ENCODE measurements at regions not wholly inside any gene's neighbourhood (a gene's known extent, or its start where the extent isn't known, plus 50 kb on each side); places are given as distances from the start of the nearest gene placed in this dataset.

DNA sequence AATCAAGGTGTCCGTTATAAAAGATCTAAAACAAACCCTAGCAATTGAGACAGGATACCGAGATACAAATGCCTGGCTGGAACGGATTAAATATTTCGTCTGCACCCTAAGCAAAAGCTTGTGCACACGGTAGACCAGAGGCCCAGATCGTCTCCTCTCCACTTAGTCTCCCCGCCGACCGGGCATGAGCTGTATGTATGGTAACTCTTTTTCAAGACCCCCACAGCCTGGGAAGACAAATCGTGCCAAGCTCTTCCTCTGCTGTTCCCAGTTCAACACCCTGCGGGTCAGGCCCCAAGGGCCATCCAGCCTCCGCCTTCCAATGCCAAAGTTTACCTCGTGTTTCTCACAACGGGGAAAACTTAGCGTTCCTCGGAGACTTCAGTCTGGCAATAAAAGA is 285.7 kb upstream of the GALNT17 start:
- in situ Hi-C loops (cut with MboI; ENCODE audit: low sequenced_read_pairs): no loop called here

DNA sequence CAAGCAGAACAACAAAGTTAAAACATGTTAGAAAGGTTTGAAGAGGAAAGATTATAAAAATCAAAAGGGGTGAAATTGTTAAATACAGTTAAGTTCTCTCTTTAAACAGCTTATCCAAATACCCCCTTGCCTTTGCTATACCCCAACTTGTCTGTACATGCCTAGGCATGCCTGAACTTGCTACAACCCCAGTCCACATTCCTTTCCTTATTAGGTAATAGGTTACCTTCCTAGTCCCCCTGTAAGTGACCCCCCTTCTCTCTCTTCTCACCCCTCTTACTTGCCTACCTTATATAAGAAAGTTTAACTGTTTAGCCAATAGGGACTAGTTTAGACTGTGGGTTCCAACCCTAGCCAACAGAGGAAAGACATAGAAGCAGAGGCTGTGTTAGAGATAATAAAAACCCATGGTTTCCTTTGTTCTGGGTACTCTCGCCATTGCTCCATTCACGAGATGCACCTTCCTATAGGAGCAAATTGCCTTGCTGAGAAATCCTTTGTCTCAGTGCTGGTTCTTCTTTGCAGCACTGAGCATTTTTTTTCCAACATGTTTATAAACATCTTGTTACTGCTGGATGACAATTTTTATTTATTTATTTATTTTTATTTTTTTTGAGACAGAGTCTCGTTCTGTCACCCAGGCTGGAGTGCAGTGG is 282.2 kb upstream of the GALNT17 start:
- in situ Hi-C loops (cut with MboI; ENCODE audit: low sequenced_read_pairs): loop anchor here (10.0 kb wide), 1 partner anchor 885 kb away; no protein-coding TSS in a partner anchor

DNA sequence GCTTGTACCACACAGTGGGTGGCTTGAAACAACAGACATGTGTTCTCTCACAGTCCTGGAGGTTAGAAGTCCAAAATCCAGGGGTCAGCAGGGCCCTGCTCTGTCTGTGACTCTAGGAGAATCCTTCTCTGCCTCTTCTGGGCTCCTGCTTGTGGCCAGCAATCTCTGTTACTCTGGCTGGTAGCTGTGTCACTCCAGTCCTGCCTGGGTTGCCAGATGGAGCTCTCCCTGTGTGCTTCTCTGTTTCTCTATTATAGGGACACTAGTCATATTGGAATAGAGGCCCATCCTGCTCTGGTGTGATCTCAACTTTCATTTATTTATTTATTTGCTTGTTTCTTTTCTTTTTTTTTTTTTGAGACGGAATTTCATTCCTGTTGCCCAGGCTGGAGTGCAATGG is 276.6 kb upstream of the GALNT17 start:
- in situ Hi-C loops (cut with MboI; ENCODE audit: low sequenced_read_pairs): loop anchor here (10.0 kb wide), 1 partner anchor 879 kb away; no protein-coding TSS in a partner anchor

DNA sequence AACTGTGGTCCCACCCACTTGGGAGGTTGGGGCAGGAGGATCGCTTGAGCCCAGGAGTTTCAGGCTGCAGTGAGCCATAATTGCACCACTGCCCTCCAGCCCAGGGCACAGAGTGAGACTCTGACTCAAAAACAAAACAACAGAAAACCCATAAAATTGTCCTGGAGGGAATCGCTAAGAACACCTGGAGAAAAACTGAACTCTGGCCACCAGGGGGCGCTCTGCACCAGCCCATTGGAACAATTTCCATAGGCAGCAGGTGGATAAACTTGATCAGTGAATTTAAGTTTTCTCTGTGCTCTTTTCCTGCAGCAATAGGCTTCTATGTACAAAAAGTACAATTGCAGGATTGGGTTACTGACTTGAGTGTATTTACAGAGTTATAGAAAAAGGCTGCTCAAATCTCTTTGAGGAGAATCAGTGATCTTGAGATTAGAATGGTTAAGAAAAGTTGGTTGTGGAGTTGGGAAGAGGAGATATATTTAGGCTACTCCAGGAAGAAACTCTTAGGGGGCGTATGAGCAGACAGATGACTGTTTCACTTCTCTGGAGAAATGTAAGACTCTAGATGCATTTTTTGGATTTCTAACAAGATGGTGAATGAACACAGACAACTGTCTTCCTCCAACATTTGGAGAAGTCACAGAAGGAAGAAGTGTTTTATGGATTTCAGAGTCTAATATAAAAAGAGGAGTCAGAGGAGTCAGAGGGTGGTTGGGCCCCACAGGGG is 274.9 kb upstream of the GALNT17 start:
- in situ Hi-C loops (cut with MboI; ENCODE audit: low sequenced_read_pairs): loop anchor here (10.0 kb wide), 1 partner anchor 878 kb away; no protein-coding TSS in a partner anchor

DNA sequence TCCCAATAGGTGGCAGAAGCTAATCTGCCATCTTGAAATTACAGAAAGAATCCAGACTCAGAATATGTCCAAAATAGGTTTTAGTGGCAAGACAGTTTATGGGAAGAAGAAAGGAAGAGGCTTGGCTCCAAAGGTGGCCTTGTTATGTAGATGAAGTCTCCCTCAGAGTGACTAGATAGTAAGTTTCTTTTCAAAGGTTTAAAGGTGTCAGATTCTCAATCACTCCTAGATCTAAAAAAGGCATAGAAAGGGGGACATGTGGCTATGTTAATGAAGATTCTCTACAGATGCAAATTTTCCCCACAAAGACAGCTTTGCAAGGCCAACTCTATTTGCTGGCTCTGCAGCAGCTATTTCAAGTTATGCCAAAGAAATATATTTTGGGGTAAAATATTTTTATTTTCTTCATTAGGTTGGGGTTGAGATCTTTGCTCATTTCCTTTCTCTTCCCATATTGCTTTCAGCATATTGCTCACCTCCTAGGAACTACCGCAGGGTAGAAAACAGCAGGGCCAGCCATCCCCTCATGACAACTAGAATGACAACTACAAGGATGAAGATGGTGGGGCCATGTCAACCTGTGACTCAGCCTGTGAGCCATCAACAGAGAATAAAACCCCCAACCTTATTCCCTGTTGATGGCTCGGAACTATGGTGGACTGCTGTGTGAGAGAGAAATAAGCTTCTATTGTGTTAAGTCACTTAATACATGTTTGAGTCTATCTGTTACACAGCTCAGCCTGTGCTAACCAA is 274.0 kb upstream of the GALNT17 start:
- in situ Hi-C loops (cut with MboI; ENCODE audit: low sequenced_read_pairs): loop anchor here (10.0 kb wide), 1 partner anchor 877 kb away; no protein-coding TSS in a partner anchor

DNA sequence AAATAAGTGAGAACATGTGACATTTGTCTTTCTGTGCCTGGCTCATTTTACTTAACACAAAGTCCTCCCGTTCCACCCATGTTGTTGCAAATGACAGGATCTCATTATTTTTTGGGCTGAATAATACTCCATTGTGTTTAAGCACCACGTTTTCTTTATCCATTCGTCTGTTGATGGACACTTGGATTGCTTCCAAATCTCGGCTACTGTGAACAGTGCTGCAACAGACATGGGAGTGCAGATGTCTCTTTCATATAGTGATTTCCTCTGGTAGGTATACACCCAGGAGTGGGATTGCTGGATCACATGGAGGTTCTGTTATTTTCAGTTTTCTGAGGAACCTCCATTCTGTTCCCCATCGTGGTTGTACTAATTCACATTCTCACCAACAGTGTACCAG is 264.4 kb upstream of the GALNT17 start:
- in situ Hi-C loops (cut with MboI; ENCODE audit: low sequenced_read_pairs): no loop called here

DNA sequence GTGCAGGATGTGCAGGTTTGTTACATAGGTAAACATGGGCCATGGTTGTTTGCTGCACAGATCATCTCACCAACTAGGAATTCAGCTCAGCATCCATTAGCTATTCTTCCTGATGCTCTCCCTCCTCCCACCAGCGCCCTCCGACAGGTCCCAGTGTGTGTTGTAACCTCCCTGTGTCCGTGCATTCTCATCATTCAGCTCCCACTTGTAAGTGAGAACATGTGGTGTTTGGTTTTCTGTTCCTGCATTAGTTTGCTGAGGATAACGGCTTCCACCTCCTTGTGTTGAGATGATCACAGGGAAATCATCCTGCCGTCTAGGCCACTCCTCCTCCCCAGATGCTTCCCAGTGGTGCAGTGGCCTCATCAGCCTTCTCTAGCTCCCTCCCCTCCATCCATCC is 261.6 kb upstream of the GALNT17 start:
- in situ Hi-C loops (cut with MboI; ENCODE audit: low sequenced_read_pairs): no loop called here

DNA sequence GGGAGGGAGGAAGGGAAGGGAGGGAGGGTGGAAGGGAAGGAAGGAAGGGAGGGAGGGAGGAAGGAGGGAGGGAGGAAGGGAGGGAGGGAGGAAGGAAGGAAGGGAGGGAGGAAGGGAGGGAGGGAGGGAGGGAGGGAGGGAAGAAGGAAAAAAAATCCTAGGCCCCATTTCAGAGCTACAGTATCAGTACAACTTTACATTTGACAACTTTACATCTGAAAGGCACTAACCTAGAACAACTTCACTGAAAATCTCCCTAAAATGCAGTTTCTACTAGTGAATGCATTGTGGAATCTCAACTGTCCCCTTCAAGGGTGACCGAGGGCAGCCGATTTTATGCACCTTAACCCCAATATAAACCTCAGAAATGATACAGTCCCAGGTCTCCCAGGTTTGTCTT is 259.8 kb upstream of the GALNT17 start:
- in situ Hi-C loops (cut with MboI; ENCODE audit: low sequenced_read_pairs): no loop called here

DNA sequence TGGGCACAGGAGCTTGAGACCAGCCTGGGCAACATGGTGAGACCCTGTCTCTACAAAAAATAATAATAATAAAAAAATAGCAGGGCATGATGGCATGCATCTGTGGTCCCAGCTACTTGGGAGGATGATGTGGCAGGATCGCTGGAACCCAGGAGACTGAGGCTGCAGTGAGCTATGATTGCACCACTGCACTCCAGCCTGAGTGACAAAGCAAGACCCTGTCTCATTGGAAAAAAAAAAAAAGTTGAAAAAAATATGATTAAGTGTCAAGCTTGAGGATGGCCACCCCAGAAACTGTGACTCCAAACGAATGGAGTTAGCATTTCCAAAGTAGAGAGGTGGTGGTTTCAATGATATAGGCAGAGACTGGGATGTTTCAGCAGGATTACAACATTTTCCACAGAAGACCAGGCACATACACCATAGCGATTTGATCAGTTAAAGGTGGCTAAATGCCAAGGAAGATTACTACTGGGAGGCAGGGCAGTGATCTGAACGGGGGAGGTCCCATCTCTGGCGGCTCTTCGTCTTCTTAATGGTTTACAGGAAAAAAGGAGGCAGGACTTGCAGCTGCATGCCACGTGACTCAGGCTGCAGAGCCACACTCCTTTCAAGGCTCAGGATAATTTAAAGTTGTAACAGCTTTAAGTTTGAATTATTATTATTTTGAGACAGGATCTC is 250.6 kb upstream of the GALNT17 start:
- in situ Hi-C loops (cut with MboI; ENCODE audit: low sequenced_read_pairs): no loop called here

DNA sequence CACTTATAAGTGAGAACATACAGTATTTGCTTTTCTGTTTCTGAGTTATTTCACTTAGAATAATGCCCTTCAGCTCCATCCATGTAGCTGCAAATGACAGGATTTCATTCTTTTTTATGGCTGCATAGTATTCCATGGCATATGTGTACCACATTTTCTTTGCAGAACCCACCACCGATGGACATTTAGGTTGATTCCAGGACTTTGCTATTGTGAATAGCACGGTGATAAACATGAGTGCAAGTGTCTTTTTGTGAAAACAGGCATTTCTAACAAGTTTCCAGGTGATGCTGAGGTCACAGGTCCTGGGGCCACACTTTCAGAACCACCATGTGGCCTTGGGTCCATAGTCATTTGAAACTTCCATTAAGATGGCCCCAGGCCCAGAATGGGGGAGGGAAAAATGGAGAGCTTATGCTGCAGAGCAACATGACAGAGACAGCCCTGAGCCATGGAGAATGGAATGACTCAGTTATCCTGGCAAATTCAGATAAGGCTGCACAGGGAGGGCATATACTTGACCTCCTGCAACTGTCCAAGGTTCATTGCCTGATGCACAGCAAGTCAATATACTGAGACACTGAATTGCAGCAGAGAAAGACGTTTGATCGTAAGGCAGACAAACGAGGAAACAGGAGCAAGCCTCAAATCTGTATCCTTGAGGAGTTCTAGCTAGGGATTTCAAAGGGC is 248.0 kb upstream of the GALNT17 start:
- in situ Hi-C loops (cut with MboI; ENCODE audit: low sequenced_read_pairs): no loop called here

DNA sequence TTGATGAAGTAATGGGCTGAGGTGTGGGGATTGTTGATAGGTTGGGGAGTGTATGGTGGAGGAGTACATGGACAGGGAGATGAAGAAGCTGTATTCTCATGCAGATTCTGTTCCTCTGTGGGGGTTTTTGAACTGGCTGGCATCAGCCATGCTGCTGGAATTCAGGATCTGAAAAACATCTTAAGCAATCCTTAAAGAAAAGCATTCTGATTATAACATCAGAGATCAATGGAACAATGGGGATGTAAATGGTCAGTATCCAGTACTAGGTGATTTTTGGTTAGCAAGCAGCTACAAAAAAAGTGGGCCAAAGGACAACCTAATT is 247.5 kb upstream of the GALNT17 start:
- in situ Hi-C loops (cut with MboI; ENCODE audit: low sequenced_read_pairs): no loop called here

DNA sequence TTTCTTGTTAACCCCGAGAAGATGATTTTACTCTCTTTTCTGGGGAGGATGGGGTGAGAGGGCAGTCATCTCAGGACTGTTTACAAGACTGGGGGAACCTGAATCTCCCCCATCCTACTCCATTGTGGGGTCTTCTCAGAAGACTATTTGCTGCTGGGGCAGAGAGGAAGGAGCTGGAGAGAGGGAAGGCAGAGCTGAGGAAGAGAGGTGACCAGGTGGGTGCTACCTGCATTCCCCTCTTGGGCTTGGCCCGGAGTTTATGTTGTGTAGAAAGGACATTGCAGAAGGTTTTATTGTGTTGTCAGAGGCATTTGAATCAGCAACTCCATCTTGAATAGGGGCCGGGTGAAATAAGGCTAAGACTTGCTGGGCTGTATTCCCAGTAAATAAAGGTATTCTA is 247.1 kb upstream of the GALNT17 start:
- in situ Hi-C loops (cut with MboI; ENCODE audit: low sequenced_read_pairs): no loop called here

DNA sequence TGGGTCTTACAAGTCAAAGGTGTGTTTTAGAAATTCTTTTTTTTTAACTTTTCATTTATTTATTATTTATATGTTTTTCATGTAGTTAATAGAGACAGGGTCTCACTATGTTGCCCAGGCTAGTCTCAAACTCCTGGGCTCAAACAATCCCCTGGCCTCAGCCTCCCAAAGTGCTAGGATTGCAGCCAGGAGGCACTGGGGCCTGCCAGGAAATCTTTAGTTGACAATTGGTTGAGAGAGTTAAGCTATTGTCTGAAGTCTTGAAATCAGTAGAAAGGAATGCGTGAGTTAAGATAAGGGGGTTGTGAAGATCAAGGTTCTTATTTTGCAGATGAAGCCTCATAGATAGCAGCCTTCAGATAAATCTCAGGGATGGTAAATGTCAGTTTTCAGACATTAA is 245.4 kb upstream of the GALNT17 start:
- in situ Hi-C loops (cut with MboI; ENCODE audit: low sequenced_read_pairs): no loop called here

DNA sequence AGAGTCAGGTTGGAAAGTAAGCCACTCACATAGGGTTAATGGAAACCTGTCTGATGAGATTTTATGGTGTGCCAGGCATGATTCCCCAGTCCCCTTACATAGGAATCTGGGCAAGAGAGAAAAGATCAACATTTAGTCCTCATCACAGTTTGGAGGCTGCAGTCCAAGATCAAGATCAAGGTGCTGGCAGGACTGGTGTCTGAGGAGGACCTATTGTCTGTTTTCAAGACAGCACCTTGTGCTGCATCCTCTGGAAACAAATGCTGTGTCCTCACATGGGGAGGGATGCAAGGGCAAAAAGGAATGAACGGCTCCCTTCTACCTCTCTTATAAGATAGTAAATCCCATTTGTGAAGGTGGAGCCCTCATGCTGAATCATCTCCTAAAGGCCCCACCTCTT is 244.8 kb upstream of the GALNT17 start:
- in situ Hi-C loops (cut with MboI; ENCODE audit: low sequenced_read_pairs): no loop called here

DNA sequence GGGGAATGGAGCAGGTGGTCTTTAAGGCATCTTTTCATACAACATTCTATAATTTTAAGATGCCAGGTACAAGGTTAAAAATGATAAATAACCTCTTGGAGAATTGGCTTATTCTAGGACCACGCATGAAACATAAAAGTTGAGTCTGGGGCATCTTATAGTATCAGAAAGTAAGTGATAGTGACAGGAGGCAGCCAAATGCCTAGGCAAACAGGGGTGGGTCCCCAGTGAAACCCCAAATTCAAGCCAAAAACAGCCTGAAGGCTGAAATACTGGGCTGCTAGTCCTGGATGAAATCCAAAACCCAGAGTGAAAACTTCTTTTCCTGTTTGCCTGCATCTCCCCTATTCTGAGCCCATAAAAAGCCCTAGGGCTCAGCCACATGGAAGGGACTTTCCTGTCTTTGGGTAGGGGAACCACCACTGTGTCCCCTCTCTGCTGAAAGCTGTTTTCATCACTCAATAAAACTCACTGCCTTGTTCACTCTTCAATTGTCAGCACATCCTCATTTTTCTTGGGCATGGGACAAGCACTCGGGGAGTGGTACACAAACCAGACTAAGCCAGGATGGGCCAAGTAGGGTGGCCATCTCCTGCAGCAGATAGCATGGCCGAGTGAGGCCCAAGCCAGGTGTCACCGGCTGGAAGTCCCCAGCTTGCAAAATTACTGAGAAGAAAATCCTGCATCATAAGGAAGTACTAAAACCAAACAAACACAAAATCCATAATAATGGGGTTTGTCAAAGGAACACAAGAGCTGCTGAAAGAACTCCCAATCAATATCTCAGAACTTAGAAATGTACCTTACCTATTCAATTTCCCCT is 241.6 kb upstream of the GALNT17 start:
- in situ Hi-C loops (cut with MboI; ENCODE audit: low sequenced_read_pairs): no loop called here

DNA sequence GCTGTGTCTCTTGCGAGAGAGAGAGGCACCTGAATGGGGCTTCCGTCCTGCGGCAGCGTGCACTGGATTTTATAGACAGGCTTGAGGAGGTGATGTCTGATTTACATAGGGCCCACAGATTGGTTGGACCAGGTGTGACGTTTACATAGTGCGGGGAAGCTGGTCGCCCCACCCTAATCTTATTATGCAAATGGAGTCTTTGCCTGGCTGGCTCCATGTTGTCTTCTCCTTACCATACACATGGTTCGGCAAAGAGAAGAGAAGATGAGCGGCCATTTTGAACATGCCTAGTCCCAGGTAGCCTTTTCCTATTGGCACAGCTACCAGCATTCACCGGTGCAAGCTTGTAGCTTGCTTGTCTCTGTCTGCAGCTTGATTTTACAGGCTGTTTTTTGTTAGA is 238.5 kb upstream of the GALNT17 start:
- in situ Hi-C loops (cut with MboI; ENCODE audit: low sequenced_read_pairs): no loop called here

DNA sequence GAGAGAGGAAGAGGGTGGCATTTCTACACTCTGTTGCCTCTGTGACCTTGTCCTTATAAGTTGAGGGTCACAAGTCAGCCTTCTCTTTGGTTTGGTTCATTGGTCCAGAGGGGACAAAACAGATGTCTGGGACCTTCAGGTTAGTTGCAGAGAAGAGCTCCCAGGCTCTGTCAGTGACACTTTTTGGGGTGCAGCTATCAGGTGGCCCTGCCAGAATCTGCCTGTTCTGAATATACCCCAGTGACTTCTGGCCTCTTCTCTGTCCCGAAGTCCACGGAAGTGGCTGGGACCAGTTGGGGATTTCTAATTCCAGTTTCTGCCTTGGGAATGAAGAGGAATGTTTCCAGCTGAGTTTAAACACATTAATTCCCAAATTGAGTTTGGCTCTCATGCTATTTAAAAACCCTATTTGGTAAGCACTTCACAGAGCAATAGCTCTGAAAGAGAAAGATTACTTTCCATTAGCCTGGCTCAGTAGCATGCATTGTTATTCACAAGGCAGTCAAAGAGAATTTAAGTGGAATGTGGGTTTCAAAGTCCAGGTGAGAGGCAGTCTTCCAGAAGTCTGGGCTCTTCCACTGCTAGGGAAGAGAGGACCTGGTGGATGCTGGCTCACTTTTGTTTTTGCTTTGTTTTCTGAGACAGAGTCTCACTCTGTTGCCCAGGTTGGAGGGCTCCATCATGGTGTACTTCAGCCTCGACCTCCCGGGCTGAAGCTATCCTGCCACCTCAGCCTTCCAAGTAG is 237.8 kb upstream of the GALNT17 start:
- in situ Hi-C loops (cut with MboI; ENCODE audit: low sequenced_read_pairs): no loop called here

DNA sequence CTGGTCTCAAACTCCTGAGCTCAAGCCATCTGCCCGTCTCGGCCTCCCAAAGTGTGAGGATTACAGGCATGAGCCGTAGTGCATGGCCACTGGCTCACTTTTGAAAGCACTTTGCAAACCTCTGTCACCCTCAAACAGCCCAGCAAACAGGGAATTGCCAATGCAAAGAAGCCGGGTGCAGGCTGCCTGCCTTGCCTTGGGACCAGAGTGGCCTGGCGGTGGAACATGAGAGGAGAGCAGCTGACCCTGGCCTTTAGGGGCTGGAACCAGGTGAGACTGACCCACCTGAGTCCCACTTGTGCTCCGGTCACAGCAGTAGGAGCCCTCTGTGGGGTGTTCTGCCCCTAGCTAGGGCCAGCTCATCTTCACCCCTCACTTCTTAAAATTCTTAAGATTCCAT is 237.1 kb upstream of the GALNT17 start:
- in situ Hi-C loops (cut with MboI; ENCODE audit: low sequenced_read_pairs): no loop called here

Measured in HL-60/S4 (cell line).